T-cell (primary cell): ENCODE measurements at regions not wholly inside any gene's neighbourhood (a gene's known extent, or its start where the extent isn't known, plus 50 kb on each side); places are given as distances from the start of the nearest gene placed in this dataset.

Experiments used
- ATAC-seq, 4 experiments: fragments of 200-7000 bp in 3 of 4; fragments of 150-1000 bp in 1 of 4; cut with Tn5 transposase; replicated peaks in 1 of 4; 1 replicate in 3 of 4; 2 replicates in 1 of 4; pipeline ENCODE4 v1.10.0; 2021; ENCODE audit warnings: moderate library complexity in 3 of 4, mild to moderate bottlenecking in 2 of 4, moderate number of reproducible peaks in 1 of 4
- CTCF ChIA-PET, 2 donors: fragments of 300-600 bp; sonication (Branson Sonifier 250); formaldehyde crosslinking; loops; one replicate each; lab custom pipeline; 2022; ENCODE audit warnings: antibody characterized with exemption in 2 of 2; lab: Charles Lee
- POLR2A ChIA-PET, 2 donors: fragments of 300-600 bp; sonication (Branson Sonifier 250); formaldehyde crosslinking; loops; one replicate each; lab custom pipeline; 2022; ENCODE audit warnings: antibody characterized with exemption in 2 of 2; lab: Charles Lee
- DNase-seq, 35 experiments: peaks; one replicate each; pipeline versions ENCODE4 v3.0.0 to v3.0.0-alpha.2; 2013 to 2023
- H3K27ac ChIP-seq: one replicate; pipeline ENCODE4 v1.5.1; 2013; ENCODE audit warnings: low read length
- H3K27me3 ChIP-seq, 2 experiments: replicated peaks in 1 of 2; 1 replicate in 1 of 2; 2 replicates in 1 of 2; pipeline versions ENCODE4 v1.6.1 to v1.7.0; 2013; ENCODE audit warnings: low read length in 1 of 2, mixed read lengths in 1 of 2; ENCODE audit not compliant: control insufficient read depth in 2 of 2, insufficient read depth in 2 of 2; ENCODE audit errors: extremely low read depth in 1 of 2
- H3K36me3 ChIP-seq, 2 donors: 1 replicate in 1 of 2; 2 replicates in 1 of 2; pipeline versions ENCODE4 v1.6.1 to v1.7.0; 2013; ENCODE audit warnings: low read length in 1 of 2; ENCODE audit not compliant: control insufficient read depth in 2 of 2, insufficient read depth in 1 of 2; ENCODE audit errors: extremely low read depth in 1 of 2
- H3K4me1 ChIP-seq, 2 experiments: 1 replicate in 1 of 2; 2 replicates in 1 of 2; pipeline versions ENCODE4 v1.6.1 to v1.7.0; 2013; ENCODE audit warnings: low read length in 2 of 2, mixed read lengths in 1 of 2; ENCODE audit not compliant: insufficient read depth in 2 of 2, control insufficient read depth in 1 of 2; ENCODE audit errors: extremely low read depth in 1 of 2
- H3K4me3 ChIP-seq, 2 donors: 1 replicate in 1 of 2; 2 replicates in 1 of 2; pipeline versions ENCODE4 v1.5.1 to v1.7.0; 2013; ENCODE audit warnings: mild to moderate bottlenecking in 2 of 2, low read length in 1 of 2, moderate library complexity in 1 of 2; ENCODE audit not compliant: control insufficient read depth in 1 of 2; ENCODE audit errors: extremely low read depth in 1 of 2
- H3K9me3 ChIP-seq: 2 replicates; pipeline ENCODE4 v1.7.0; 2013
- H3K27ac Mint-ChIP-seq, 2 donors: one replicate each; pipeline ENCODE4 v1.8.0; 2020 to 2021; ENCODE audit warnings: mild to moderate bottlenecking in 2 of 2, mixed read lengths in 2 of 2
- H3K27me3 Mint-ChIP-seq, 2 donors: one replicate each; pipeline ENCODE4 v1.8.0; 2021 to 2022; ENCODE audit warnings: mixed read lengths in 2 of 2
- H3K36me3 Mint-ChIP-seq: one replicate; pipeline ENCODE4 v1.8.0; 2021; ENCODE audit warnings: mixed read lengths
- H3K4me1 Mint-ChIP-seq, 3 donors: one replicate each; pipeline ENCODE4 v1.8.0; 2020 to 2022; ENCODE audit warnings: mixed read lengths in 3 of 3, mild to moderate bottlenecking in 1 of 3
- H3K4me3 Mint-ChIP-seq, 3 donors: one replicate each; pipeline ENCODE4 v1.8.0; 2020 to 2022; ENCODE audit warnings: mild to moderate bottlenecking in 3 of 3, mixed read lengths in 3 of 3, moderate library complexity in 3 of 3
- H3K9me3 Mint-ChIP-seq, 3 donors: one replicate each; pipeline ENCODE4 v1.8.0; 2020 to 2022; ENCODE audit warnings: mixed read lengths in 3 of 3
- WGBS: methylation state at CpG from one replicate; pipeline ENCODE4 v1.1.5; 2013; ENCODE audit warnings: missing lambda C conversion rate; ENCODE audit not compliant: insufficient coverage; 5-methylcytosine and 5-hydroxymethylcytosine counted together

DNA sequence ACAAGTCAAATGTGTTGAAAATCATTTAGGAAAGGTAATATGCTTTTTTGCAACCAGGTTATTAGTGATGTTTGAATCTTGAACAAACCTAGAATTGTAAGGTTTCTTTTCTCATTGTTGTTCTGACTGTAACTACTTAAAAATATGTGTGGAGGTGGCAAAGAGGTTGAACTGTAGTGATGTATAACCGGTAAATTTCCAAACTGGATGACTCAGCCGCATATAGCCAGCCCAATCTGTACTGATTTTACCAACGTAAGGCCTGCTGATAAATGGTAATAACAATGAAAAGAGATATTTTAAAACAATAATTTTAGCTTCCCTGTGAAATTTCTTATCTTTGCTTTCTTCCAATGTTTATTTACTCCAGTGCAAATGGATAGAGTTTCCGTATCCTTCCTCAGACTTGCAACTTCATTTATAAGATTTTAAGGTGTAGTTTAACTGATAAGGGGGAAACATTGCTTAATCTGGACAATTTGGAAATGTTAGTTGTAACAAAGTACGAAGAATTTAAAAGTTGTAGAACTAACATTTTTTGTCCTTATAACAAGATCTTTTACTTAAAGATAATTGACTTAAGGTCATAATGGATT is 1170.4 kb upstream of the ZEB2 start:
- no peak overlapping the region for H3K27ac ChIP-seq
- H3K4me1 Mint-ChIP-seq = no peaks in the 10 kb centered on the region
- H3K27me3 ChIP-seq = no peaks in the 10 kb centered on the region
- no peak overlapping the region for H3K4me3 ChIP-seq
- WGBS = no CpG with 5 or more reads among the region's 5 CpGs
- H3K27me3 Mint-ChIP-seq = no peaks in the 10 kb centered on the region
- no peaks in the 10 kb centered on the region for H3K9me3 ChIP-seq
- H3K4me3 Mint-ChIP-seq = no peak overlapping the region
- no peaks in the 10 kb centered on the region for H3K36me3 Mint-ChIP-seq
- H3K27ac Mint-ChIP-seq = no peak overlapping the region
- H3K4me1 ChIP-seq = no peaks in the 10 kb centered on the region
- no peaks in the 10 kb centered on the region for H3K36me3 ChIP-seq
- ATAC-seq (no peak), DNase-seq (no peak)
- H3K9me3 Mint-ChIP-seq = peaks cover 0 to 3% (median 0%) of the 10 kb centered on the region in 3 donors
- POLR2A ChIA-PET = no interaction called here
- CTCF ChIA-PET = no interaction called here

DNA sequence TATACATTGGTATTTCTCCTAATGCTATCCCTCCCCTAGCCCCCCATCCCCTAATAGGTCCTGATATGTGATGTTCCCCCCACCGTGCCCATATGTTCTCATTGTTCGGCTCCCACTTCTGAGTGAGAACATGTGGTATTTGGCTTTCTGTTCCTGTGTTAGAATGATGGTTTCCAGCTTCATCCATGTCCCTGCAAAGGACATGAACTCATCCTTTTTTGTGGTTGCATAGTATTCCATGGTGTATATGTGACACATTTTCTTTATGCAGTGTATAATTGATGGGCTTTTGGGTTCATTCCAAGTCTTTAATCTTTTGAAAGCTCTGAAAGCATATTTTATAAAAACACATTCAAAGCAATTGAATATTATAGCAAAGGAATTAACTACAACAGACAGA is 1169.4 kb upstream of the ZEB2 start:
- H3K27me3 ChIP-seq = no peaks in the 10 kb centered on the region

DNA sequence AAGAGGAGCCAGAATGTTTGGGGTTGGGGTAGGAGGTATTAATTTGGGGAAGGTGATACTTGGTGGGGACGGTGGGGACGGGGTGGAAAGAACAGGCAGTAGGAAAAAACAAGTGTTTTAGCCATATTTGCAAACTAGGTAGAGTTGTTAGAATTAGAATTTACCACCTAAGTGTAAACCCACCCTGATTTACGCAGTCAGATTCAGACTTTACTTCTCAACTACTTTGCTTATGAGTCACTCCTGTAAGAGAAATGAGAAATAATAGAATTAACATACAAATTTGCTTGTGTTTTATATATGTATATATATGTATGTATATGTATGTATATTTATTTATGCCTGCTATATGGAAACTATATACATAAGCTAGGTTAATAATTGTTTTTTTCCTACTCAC is 1168.2 kb upstream of the ZEB2 start:
- Mint-ChIP-seq H3K4me3 (no peak overlapping the region), H3K27ac (no peak overlapping the region), H3K4me1 (no peaks in the 10 kb centered on the region), H3K9me3 (no peaks in the 10 kb centered on the region), H3K27me3 (no peaks in the 10 kb centered on the region), H3K36me3 (no peaks in the 10 kb centered on the region)
- CTCF ChIA-PET = no interaction called here
- Histone ChIP-seq H3K27ac (no peak overlapping the region), H3K36me3 (no peaks in the 10 kb centered on the region), H3K4me3 (no peak overlapping the region), H3K27me3 (no peaks in the 10 kb centered on the region), H3K4me1 (no peaks in the 10 kb centered on the region), H3K9me3 (no peaks in the 10 kb centered on the region)
- WGBS = no CpG with 5 or more reads among the region's 3 CpGs
- POLR2A ChIA-PET = no interaction called here
- DNase-seq = no peak
- no peak for ATAC-seq

More for the DNA sequence above, 1169.4 kb upstream of the ZEB2 start:
- ATAC-seq (no peak), DNase-seq (no peak)
- Histone ChIP-seq H3K4me3 (no peak overlapping the region), H3K36me3 (no peaks in the 10 kb centered on the region), H3K4me1 (no peaks in the 10 kb centered on the region), H3K27ac (no peak overlapping the region), H3K9me3 (no peaks in the 10 kb centered on the region)
- no peaks in the 10 kb centered on the region for H3K27me3 Mint-ChIP-seq
- no peaks in the 10 kb centered on the region for H3K4me1 Mint-ChIP-seq
- no peak overlapping the region for H3K27ac Mint-ChIP-seq
- CTCF ChIA-PET = no interaction called here
- no peak overlapping the region for H3K4me3 Mint-ChIP-seq
- no peaks in the 10 kb centered on the region for H3K9me3 Mint-ChIP-seq
- POLR2A ChIA-PET = no interaction called here
- H3K36me3 Mint-ChIP-seq = no peaks in the 10 kb centered on the region
- WGBS = 69% methylated on average over 2 of the region's 2 CpGs

DNA sequence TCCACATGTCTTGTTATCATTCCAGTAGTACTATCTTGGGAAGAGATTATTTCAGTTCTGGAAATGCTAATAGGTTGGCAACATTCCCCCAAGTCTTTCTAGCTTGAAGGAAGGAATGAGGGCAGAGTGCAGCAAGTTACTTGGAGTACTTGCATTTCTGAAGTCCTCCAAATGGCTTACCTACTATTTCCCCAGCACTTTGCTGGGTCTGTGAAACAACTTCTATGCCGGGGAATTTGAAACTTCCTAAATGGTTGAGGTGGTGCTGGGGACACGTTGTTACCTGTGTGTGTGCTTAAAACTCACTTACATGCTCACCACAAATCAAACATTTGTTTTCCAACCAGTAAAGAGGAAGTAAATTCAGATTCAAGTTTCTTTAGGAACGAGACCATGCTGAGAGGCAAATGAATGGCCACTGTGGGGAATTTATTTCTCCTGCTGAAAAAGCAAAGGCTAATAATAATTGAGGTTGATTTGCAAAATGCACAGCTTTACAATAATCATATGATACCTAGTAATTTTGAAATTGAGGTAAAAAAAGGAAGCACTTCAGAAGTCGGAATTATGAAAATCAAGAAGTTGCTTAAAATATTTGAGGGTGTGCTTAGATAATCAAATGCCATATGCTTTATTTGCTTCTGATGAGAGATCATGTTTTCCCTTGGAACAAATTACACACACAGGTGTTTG is 1167.7 kb upstream of the ZEB2 start:
- H3K36me3 Mint-ChIP-seq = no peaks in the 10 kb centered on the region
- CTCF ChIA-PET = no interaction called here
- no peak for DNase-seq
- no peaks in the 10 kb centered on the region for H3K4me1 Mint-ChIP-seq
- Histone ChIP-seq H3K27me3 (no peaks in the 10 kb centered on the region), H3K4me3 (no peak overlapping the region), H3K4me1 (no peaks in the 10 kb centered on the region), H3K9me3 (no peaks in the 10 kb centered on the region), H3K36me3 (no peaks in the 10 kb centered on the region), H3K27ac (no peak overlapping the region)
- H3K4me3 Mint-ChIP-seq = no peak overlapping the region
- POLR2A ChIA-PET = no interaction called here
- ATAC-seq = no peak
- no peaks in the 10 kb centered on the region for H3K27me3 Mint-ChIP-seq
- no CpG with 5 or more reads among the region's 4 CpGs for WGBS
- no peaks in the 10 kb centered on the region for H3K9me3 Mint-ChIP-seq
- no peak overlapping the region for H3K27ac Mint-ChIP-seq

DNA sequence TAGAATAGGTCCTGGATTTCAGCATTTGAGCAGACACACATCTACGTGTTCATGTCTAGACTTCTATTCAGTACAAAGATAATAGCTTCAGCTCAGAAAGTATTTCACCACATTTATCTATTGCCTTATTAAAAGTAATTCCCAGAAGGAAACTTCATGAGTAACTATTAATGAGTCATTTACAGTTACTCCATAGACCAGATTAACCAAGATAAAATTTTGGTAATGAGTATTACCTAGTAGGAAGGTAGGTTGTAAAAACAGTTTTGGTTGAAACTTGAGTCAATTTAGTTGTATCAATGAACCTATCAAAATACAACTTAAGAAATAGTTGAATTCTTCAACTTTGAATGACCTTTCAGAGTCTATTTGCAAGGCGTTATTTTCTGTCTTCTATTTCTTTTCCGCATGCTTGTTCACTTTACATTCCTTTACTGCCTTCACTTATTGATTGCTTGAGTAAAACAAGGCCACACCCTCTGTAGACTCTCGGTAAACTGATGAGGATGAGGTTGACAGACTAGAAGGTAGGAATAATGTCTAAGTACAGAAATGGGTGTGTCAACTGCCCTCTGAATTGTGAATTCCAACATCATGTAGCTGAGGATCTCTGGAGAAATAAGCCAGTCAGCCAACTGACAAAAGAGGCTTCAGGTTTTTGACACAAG is 1165.6 kb upstream of the ZEB2 start:
- ChIA-PET CTCF (no interaction called here), POLR2A (no interaction called here)
- WGBS = no CpG with 5 or more reads among the region's 4 CpGs

DNA sequence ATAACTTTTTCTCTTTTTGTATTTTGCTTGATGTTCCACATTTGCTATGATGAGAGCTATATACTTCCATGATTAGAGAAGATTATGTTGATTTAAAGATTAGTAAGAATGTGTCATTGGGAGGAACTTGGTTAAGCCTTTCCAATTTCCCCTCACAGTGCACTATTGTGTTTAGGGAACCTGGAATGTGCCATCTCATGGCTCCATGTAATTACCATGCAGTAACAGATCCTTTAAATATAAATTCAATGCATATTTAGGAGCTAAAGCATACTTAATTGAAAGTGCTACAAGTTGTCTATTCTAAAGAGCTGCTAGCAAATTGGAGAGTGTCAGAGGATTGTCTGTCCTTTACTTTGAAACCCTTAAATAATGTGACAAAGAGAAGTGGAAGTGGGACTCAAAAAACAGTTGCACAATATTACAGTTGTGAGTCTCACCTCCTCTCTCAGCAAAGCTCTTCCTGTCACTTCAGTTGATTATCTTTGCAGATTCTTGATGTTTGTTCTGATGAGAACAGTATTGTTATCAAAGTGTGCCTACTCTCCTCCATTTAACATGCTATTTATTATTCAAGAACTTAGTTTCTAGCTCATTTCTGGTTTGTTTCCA is 1162.7 kb upstream of the ZEB2 start:
- Histone ChIP-seq H3K9me3 (no peaks in the 10 kb centered on the region), H3K4me3 (no peak overlapping the region), H3K27ac (no peak overlapping the region), H3K36me3 (no peaks in the 10 kb centered on the region), H3K27me3 (no peaks in the 10 kb centered on the region), H3K4me1 (no peaks in the 10 kb centered on the region)
- Mint-ChIP-seq H3K9me3 (peaks cover 0 to 8% (median 0%) of the 10 kb centered on the region in 3 donors), H3K36me3 (no peaks in the 10 kb centered on the region), H3K4me3 (no peak overlapping the region), H3K4me1 (no peaks in the 10 kb centered on the region), H3K27me3 (no peaks in the 10 kb centered on the region), H3K27ac (no peak overlapping the region)
- ATAC-seq (no peak), DNase-seq (no peak)
- ChIA-PET POLR2A (interaction anchor here in 1 of 2 donors (0.6 kb wide), 1 partner anchor 1897 kb away, joined by 4 read pairs; no protein-coding TSS in a partner anchor), CTCF (no interaction called here)

More for the DNA sequence above, 1165.6 kb upstream of the ZEB2 start:
- no peak overlapping the region for H3K4me3 Mint-ChIP-seq
- H3K4me1 Mint-ChIP-seq = no peaks in the 10 kb centered on the region
- no peak overlapping the region for H3K4me3 ChIP-seq
- no peak overlapping the region for H3K27ac Mint-ChIP-seq
- DNase-seq (no peak), ATAC-seq (no peak)
- H3K4me1 ChIP-seq = no peaks in the 10 kb centered on the region
- no peaks in the 10 kb centered on the region for H3K36me3 Mint-ChIP-seq
- no peaks in the 10 kb centered on the region for H3K9me3 ChIP-seq
- no peaks in the 10 kb centered on the region for H3K27me3 ChIP-seq
- H3K36me3 ChIP-seq = no peaks in the 10 kb centered on the region
- no peak overlapping the region for H3K27ac ChIP-seq
- H3K27me3 Mint-ChIP-seq = no peaks in the 10 kb centered on the region
- no peaks in the 10 kb centered on the region for H3K9me3 Mint-ChIP-seq
